H1 (cell line): ENCODE measurements at regions not wholly inside any gene's neighbourhood (a gene's known extent, or its start where the extent isn't known, plus 50 kb on each side); places are given as distances from the start of the nearest gene placed in this dataset.

Experiments
- CTCF ChIA-PET: fragments of 300-600 bp; sonication (Branson Sonifier 250); formaldehyde crosslinking; loops from one replicate; lab custom pipeline; 2021; ENCODE audit not compliant: partially characterized antibody; lab: Charles Lee
- POLR2A ChIA-PET: fragments of 300-600 bp; sonication (Branson Sonifier 250); formaldehyde crosslinking; loops from one replicate; lab custom pipeline; 2021; ENCODE audit warnings: inconsistent platforms; ENCODE audit not compliant: partially characterized antibody; lab: Charles Lee
- DNase-seq, 2 experiments: peaks; one replicate each; pipeline versions ENCODE4 v3.0.0 to v3.0.0-alpha.2; 2010 to 2022; ENCODE audit warnings: low spot score in 2 of 2, low read depth in 1 of 2, mixed read lengths in 1 of 2
- FAIRE-seq: peaks from 2 replicates; lab custom pipeline; 2011; peaks lifted over from hg19 to GRCh38; lab: Jason Lieb, UNC
- H2AFZ ChIP-seq: 2 replicates; pipeline ENCODE4 v1.8.1; 2012; ENCODE audit warnings: low read length, inconsistent platforms
- H2AK5ac ChIP-seq: 2 replicates; pipeline ENCODE4 v1.6.1; 2013; ENCODE audit warnings: low read depth, low read length
- H2BK120ac ChIP-seq: replicated peaks from 2 replicates; pipeline ENCODE3; 2013; ENCODE audit warnings: low read depth, low read length, inconsistent platforms
- H2BK12ac ChIP-seq: 2 replicates; pipeline ENCODE4 v1.6.1; 2013; ENCODE audit warnings: low read depth, low read length
- H2BK15ac ChIP-seq: 2 replicates; pipeline ENCODE4 v1.6.1; 2013; ENCODE audit warnings: low read length
- H2BK20ac ChIP-seq: 2 replicates; pipeline ENCODE4 v1.6.1; 2013; ENCODE audit warnings: low read length
- H2BK5ac ChIP-seq: 2 replicates; pipeline ENCODE4 v1.6.1; 2013; ENCODE audit warnings: low read depth, low read length
- H3K14ac ChIP-seq: 2 replicates; pipeline ENCODE4 v1.6.1; 2013; ENCODE audit warnings: inconsistent platforms; ENCODE audit not compliant: insufficient read length
- H3K18ac ChIP-seq: 2 replicates; pipeline ENCODE4 v1.6.1; 2013; ENCODE audit warnings: low read length; ENCODE audit errors: extremely low read depth
- H3K23ac ChIP-seq: 2 replicates; pipeline ENCODE4 v1.6.1; 2013; ENCODE audit warnings: inconsistent platforms; ENCODE audit not compliant: insufficient read length
- H3K23me2 ChIP-seq: 2 replicates; pipeline ENCODE4 v1.6.1; 2013; ENCODE audit warnings: low read depth, low read length
- H3K27ac ChIP-seq: 2 replicates; pipeline ENCODE4 v1.6.1; 2011; ENCODE audit warnings: low read depth, low read length, inconsistent platforms
- H3K27me3 ChIP-seq, 4 experiments: replicated peaks in 1 of 4; 1 replicate in 1 of 4; 2 replicates in 3 of 4; pipeline versions ENCODE4 v1.6.1 to v1.8.1; 2011 to 2013; ENCODE audit warnings: low read length in 3 of 4, mild to moderate bottlenecking in 3 of 4, inconsistent platforms in 2 of 4, mixed read lengths in 2 of 4, moderate library complexity in 1 of 4; ENCODE audit not compliant: control insufficient read depth in 3 of 4, insufficient read depth in 3 of 4; ENCODE audit errors: extremely low read depth in 1 of 4
- H3K36me3 ChIP-seq, 4 experiments: 2 replicates each; pipeline versions ENCODE4 v1.6.1 to v1.8.1; 2011 to 2013; ENCODE audit warnings: mild to moderate bottlenecking in 4 of 4, low read length in 3 of 4, moderate library complexity in 2 of 4, control low read depth in 1 of 4, inconsistent platforms in 1 of 4; ENCODE audit not compliant: insufficient read depth in 4 of 4, control insufficient read depth in 2 of 4
- H3K4ac ChIP-seq: replicated peaks from 2 replicates; pipeline ENCODE3; 2013; ENCODE audit warnings: low read length, low read depth, mixed read lengths, inconsistent platforms; ENCODE audit not compliant: insufficient read length
- H3K4me1 ChIP-seq, 4 experiments: replicated peaks in 1 of 4; 1 replicate in 1 of 4; 2 replicates in 3 of 4; pipeline versions ENCODE4 v1.6.1 to v1.8.1; 2011 to 2013; ENCODE audit warnings: low read length in 3 of 4, inconsistent platforms in 2 of 4, mixed read lengths in 1 of 4; ENCODE audit not compliant: insufficient read depth in 4 of 4, control insufficient read depth in 3 of 4
- H3K4me2 ChIP-seq, 2 experiments: 2 replicates each; pipeline versions ENCODE4 v1.6.1 to v1.8.1; 2011 to 2013; ENCODE audit warnings: low read depth in 2 of 2, low read length in 2 of 2, control low read depth in 1 of 2, inconsistent platforms in 1 of 2, mild to moderate bottlenecking in 1 of 2; ENCODE audit not compliant: insufficient read depth in 1 of 2
- H3K4me3 ChIP-seq, 4 experiments: fragments of 200-600, 300-600 bp in 1 of 4; sonication (generic), shearing (Covaris generic), sonication (Bioruptor Twin) in 1 of 4; 2 replicates each; pipeline versions ENCODE4 v1.5.1 to v1.8.1; 2011 to 2016; ENCODE audit warnings: low read length in 4 of 4, low read depth in 3 of 4, control low read depth in 2 of 4, inconsistent platforms in 2 of 4, mild to moderate bottlenecking in 2 of 4, mixed read lengths in 1 of 4, moderate library complexity in 1 of 4; ENCODE audit not compliant: insufficient read depth in 2 of 4; ENCODE audit errors: extremely low read depth in 1 of 4
- H3K56ac ChIP-seq: replicated peaks from 2 replicates; pipeline ENCODE3; 2013; ENCODE audit warnings: low read depth, mild to moderate bottlenecking, mixed read lengths, low read length, inconsistent platforms; ENCODE audit not compliant: insufficient read length
- H3K79me1 ChIP-seq: 2 replicates; pipeline ENCODE4 v1.6.1; 2013; ENCODE audit warnings: low read depth, low read length, control low read depth
- H3K79me2 ChIP-seq, 2 experiments: 2 replicates each; pipeline versions ENCODE4 v1.6.1 to v1.8.1; 2012 to 2013; ENCODE audit warnings: low read length in 2 of 2, mild to moderate bottlenecking in 2 of 2, inconsistent platforms in 1 of 2; ENCODE audit not compliant: insufficient read depth in 2 of 2, control insufficient read depth in 1 of 2
- H3K9ac ChIP-seq, 4 experiments: replicated peaks in 1 of 4; 1 replicate in 1 of 4; 2 replicates in 3 of 4; pipeline versions ENCODE4 v1.6.1 to v1.8.1; 2011 to 2013; ENCODE audit warnings: low read depth in 3 of 4, low read length in 3 of 4, control low read depth in 2 of 4, mild to moderate bottlenecking in 2 of 4, moderate library complexity in 2 of 4, inconsistent platforms in 1 of 4; ENCODE audit errors: extremely low read depth in 1 of 4
- H3K9me3 ChIP-seq, 2 experiments: 2 replicates each; pipeline versions ENCODE4 v1.6.1 to v1.8.1; 2012 to 2013; ENCODE audit warnings: mild to moderate bottlenecking in 2 of 2, moderate library complexity in 2 of 2, control low read depth in 1 of 2, inconsistent platforms in 1 of 2, low read depth in 1 of 2, low read length in 1 of 2, mixed read lengths in 1 of 2; ENCODE audit not compliant: insufficient read depth in 2 of 2
- H4K20me1 ChIP-seq, 2 experiments: replicated peaks in 1 of 2; 2 replicates each; pipeline versions ENCODE3 to v1.8.1; 2011 to 2013; ENCODE audit warnings: inconsistent platforms in 2 of 2, low read length in 2 of 2, mild to moderate bottlenecking in 1 of 2; ENCODE audit not compliant: insufficient read depth in 2 of 2, control insufficient read depth in 1 of 2
- H4K5ac ChIP-seq: 2 replicates; pipeline ENCODE4 v1.6.1; 2013; ENCODE audit warnings: low read length, low read depth, mixed read lengths, inconsistent platforms; ENCODE audit not compliant: insufficient read length
- H4K8ac ChIP-seq: 2 replicates; pipeline ENCODE4 v1.8.0; 2013; ENCODE audit warnings: mild to moderate bottlenecking, moderate library complexity, low read length, inconsistent platforms; ENCODE audit not compliant: insufficient read depth; ENCODE audit errors: extremely low read depth
- H4K91ac ChIP-seq: replicated peaks from 2 replicates; pipeline ENCODE3; 2013; ENCODE audit warnings: low read length, mixed read lengths, inconsistent platforms; ENCODE audit not compliant: insufficient read length
- ASH2L ChIP-seq: fragments of 200-600, 300-600 bp; sonication (generic); IDR thresholded peaks from one replicate; pipeline ENCODE4 v1.7.1; 2017; ENCODE audit warnings: low read length
- BCL11A ChIP-seq, 2 experiments: IDR thresholded peaks; one replicate each; pipeline ENCODE4 v1.6.1; 2011; ENCODE audit warnings: low read depth in 2 of 2, low read length in 2 of 2, mild to moderate bottlenecking in 2 of 2
- CHD1 ChIP-seq: IDR thresholded peaks from 2 replicates; pipeline ENCODE4 v1.6.1; 2012; ENCODE audit warnings: low read depth, low read length, improper control_type of control experiment
- CHD2 ChIP-seq: IDR thresholded peaks from 2 replicates; pipeline ENCODE4 v1.6.1; 2012; ENCODE audit warnings: low read length, improper control_type of control experiment
- CREB1 ChIP-seq: IDR thresholded peaks from 2 replicates; pipeline ENCODE4 v1.6.1; 2012; ENCODE audit warnings: inconsistent platforms
- EGR1 ChIP-seq: IDR thresholded peaks from 2 replicates; pipeline ENCODE4 v1.6.1; 2011; ENCODE audit warnings: low read depth, low read length, borderline replicate concordance
- HDAC2 ChIP-seq, 2 experiments: fragments of 300-600 bp in 1 of 2; sonication (generic) in 1 of 2; IDR thresholded peaks; 2 replicates each; pipeline ENCODE4 v1.6.1; 2011 to 2012; ENCODE audit warnings: low read depth in 2 of 2, low read length in 2 of 2, mild to moderate bottlenecking in 2 of 2, moderate library complexity in 2 of 2, borderline replicate concordance in 1 of 2, inconsistent platforms in 1 of 2
- NANOG ChIP-seq: IDR thresholded peaks from 2 replicates; pipeline ENCODE4 v1.6.1; 2011; ENCODE audit warnings: low read length, low read depth, mild to moderate bottlenecking, inconsistent platforms; ENCODE audit not compliant: insufficient read depth, poor library complexity, severe bottlenecking
- POU5F1 ChIP-seq: IDR thresholded peaks from 2 replicates; pipeline ENCODE4 v1.6.1; 2011; ENCODE audit warnings: low read depth, mild to moderate bottlenecking, low read length, moderate library complexity
- RXRA ChIP-seq: IDR thresholded peaks from 2 replicates; pipeline ENCODE4 v1.6.1; 2011; ENCODE audit warnings: low read depth, mild to moderate bottlenecking, low read length, moderate library complexity; ENCODE audit not compliant: insufficient read depth
- SIN3A ChIP-seq, 2 experiments: IDR thresholded peaks in 1 of 2; conservative IDR thresholded peaks in 1 of 2; 2 replicates each; pipeline ENCODE4 v1.6.1; 2011 to 2012; ENCODE audit warnings: low read length in 2 of 2, improper control_type of control experiment in 1 of 2, low read depth in 1 of 2, mild to moderate bottlenecking in 1 of 2
- SP1 ChIP-seq: IDR thresholded peaks from 2 replicates; pipeline ENCODE4 v1.6.1; 2011; ENCODE audit warnings: low read depth, low read length
- TAF7 ChIP-seq: optimal IDR thresholded peaks from 2 replicates; pipeline ENCODE3; 2011; ENCODE audit warnings: low read depth, mild to moderate bottlenecking, inconsistent platforms, low read length, moderate library complexity, borderline replicate concordance
- TEAD4 ChIP-seq: IDR thresholded peaks from 2 replicates; pipeline ENCODE4 v1.6.1; 2012; ENCODE audit warnings: low read depth, low read length, inconsistent platforms, mixed read lengths
- YY1 ChIP-seq: IDR thresholded peaks from 2 replicates; pipeline ENCODE4 v1.6.1; 2011; ENCODE audit warnings: low read depth, mild to moderate bottlenecking, low read length
- WGBS, 2 experiments: shearing (Covaris generic) in 1 of 2; methylation state at CpG; one replicate each; pipeline versions ENCODE4 v1.1.6 to v1.1.7; 2013 to 2015; ENCODE audit warnings: low lambda C conversion rate in 2 of 2, mixed read lengths in 2 of 2, inconsistent platforms in 1 of 2, low coverage in 1 of 2, missing lambda C conversion rate in 1 of 2; ENCODE audit not compliant: insufficient replicate concordance in 2 of 2, insufficient coverage in 1 of 2, insufficient read length in 1 of 2; ENCODE audit errors: extremely low coverage in 1 of 2, missing lambda C conversion rate in 1 of 2; 5-methylcytosine and 5-hydroxymethylcytosine counted together

DNA sequence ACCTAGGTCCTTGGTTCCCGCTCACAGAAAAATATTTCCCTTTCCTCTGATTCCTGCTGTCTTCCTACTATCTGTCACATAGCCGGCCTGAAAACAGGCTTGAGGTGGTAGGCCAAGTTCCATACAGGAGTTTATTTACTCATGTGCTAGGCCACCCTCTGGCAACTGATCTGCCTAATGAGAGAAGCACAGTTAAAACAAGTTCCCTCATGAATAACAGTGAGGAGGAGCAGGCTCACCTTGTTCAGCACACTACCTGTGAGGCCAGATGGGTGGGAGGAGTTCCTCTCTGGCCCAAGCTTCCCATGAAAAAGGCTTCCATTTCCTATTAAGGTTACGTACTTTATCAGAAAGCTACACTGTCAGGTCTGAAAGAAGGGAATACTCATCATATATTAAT is 206.0 kb downstream of the MYRFL start:
- no peak overlapping the region for H3K9ac ChIP-seq
- FAIRE-seq: peak; percentile 65
- TF ChIP-seq SIN3A (conservative IDR thresholded peaks at IDR 0.05 in 1 of 2, IDR thresholded peaks at IDR 0.05 in 1 of 2; ENCODE audit: low read depth in 1 of 2, low read length in 2 of 2): no peak
- TF ChIP-seq CHD2: no peak
- TF ChIP-seq CREB1: no peak
- no peak for TF ChIP-seq CHD1
- no peak for TF ChIP-seq YY1
- no peak for TF ChIP-seq RXRA
- TF ChIP-seq NANOG: no peak
- no peak for TF ChIP-seq ASH2L
- TF ChIP-seq TAF7: no peak
- TF ChIP-seq BCL11A (IDR thresholded peaks at IDR 0.05; ENCODE audit: low read depth in 2 of 2, low read length in 2 of 2): no peak
- no peak for TF ChIP-seq HDAC2 (IDR thresholded peaks at IDR 0.05; ENCODE audit: borderline replicate concordance in 1 of 2, low read depth in 2 of 2, low read length in 2 of 2)
- no peak for TF ChIP-seq SP1
- no peak for TF ChIP-seq POU5F1
- TF ChIP-seq EGR1: no peak
- no peak for TF ChIP-seq TEAD4

More for the DNA sequence above, 206.0 kb downstream of the MYRFL start:
- Histone ChIP-seq H2AK5ac (no peak overlapping the region), H3K4me3 (no peak overlapping the region), H4K91ac (no peak overlapping the region), H3K27ac (no peak overlapping the region), H2BK20ac (no peak overlapping the region), H2BK12ac (0 out of 2 replicates have a peak overlapping the region, but pooled peaks have one; percentile 46), H3K4me2 (no peak overlapping the region), H2BK120ac (no peak overlapping the region), H3K36me3 (no peaks in the 10 kb centered on the region), H2AFZ (peak overlapping the region; percentile 47; the same call in 1 of the 2 replicates), H4K20me1 (no peaks in the 10 kb centered on the region), H3K23ac (no peak overlapping the region), H2BK5ac (peak overlapping the region; percentile 32; the same call in 1 of the 2 replicates), H3K4ac (no peak overlapping the region), H3K23me2 (peaks cover 1% of the 10 kb centered on the region; the same call in 1 of the 2 replicates), H3K14ac (no peak overlapping the region), H3K4me1 (peaks cover 0 to 6% (median 2%) of the 10 kb centered on the region in 4 experiments; a peak in 2 of 7 replicates), H4K5ac (no peak overlapping the region), H3K9me3 (peaks cover 3 to 4% of the 10 kb centered on the region in 2 experiments; a peak in 2 of 4 replicates), H3K56ac (no peak overlapping the region), H3K18ac (no peak overlapping the region), H3K27me3 (no peaks in the 10 kb centered on the region), H3K79me1 (no peaks in the 10 kb centered on the region), H2BK15ac (no peak overlapping the region), H3K79me2 (no peaks in the 10 kb centered on the region), H4K8ac (no peak overlapping the region)
- DNase-seq: no peak
- CTCF ChIA-PET: interaction anchor here (1.3 kb wide), 1 partner anchor 14 kb away, joined by 4 read pairs; no protein-coding TSS in a partner anchor
- 87% methylated on average over 3 of the region's 3 CpGs; no CpG with 5 or more reads in 1 of the 2 experiments for WGBS, 2 experiments
- POLR2A ChIA-PET: interaction anchor here (0.5 kb wide), 1 partner anchor 537 kb away, joined by 3 read pairs; no protein-coding TSS in a partner anchor
